H1 (cell line): ENCODE measurements at regions not wholly inside any gene's neighbourhood (a gene's known extent, or its start where the extent isn't known, plus 50 kb on each side); places are given as distances from the start of the nearest gene placed in this dataset.

Experiments used
- CTCF ChIA-PET: fragments of 300-600 bp; sonication (Branson Sonifier 250); formaldehyde crosslinking; loops from one replicate; lab custom pipeline; 2021; ENCODE audit not compliant: partially characterized antibody; lab: Charles Lee
- POLR2A ChIA-PET: fragments of 300-600 bp; sonication (Branson Sonifier 250); formaldehyde crosslinking; loops from one replicate; lab custom pipeline; 2021; ENCODE audit warnings: inconsistent platforms; ENCODE audit not compliant: partially characterized antibody; lab: Charles Lee
- DNase-seq, 2 experiments: peaks; one replicate each; pipeline versions ENCODE4 v3.0.0 to v3.0.0-alpha.2; 2010 to 2022; ENCODE audit warnings: low spot score in 2 of 2, low read depth in 1 of 2, mixed read lengths in 1 of 2
- FAIRE-seq: peaks from 2 replicates; lab custom pipeline; 2011; peaks lifted over from hg19 to GRCh38; lab: Jason Lieb, UNC
- H2AFZ ChIP-seq: 2 replicates; pipeline ENCODE4 v1.8.1; 2012; ENCODE audit warnings: low read length, inconsistent platforms
- H2AK5ac ChIP-seq: 2 replicates; pipeline ENCODE4 v1.6.1; 2013; ENCODE audit warnings: low read depth, low read length
- H2BK120ac ChIP-seq: replicated peaks from 2 replicates; pipeline ENCODE3; 2013; ENCODE audit warnings: low read depth, low read length, inconsistent platforms
- H2BK12ac ChIP-seq: 2 replicates; pipeline ENCODE4 v1.6.1; 2013; ENCODE audit warnings: low read depth, low read length
- H2BK15ac ChIP-seq: 2 replicates; pipeline ENCODE4 v1.6.1; 2013; ENCODE audit warnings: low read length
- H2BK20ac ChIP-seq: 2 replicates; pipeline ENCODE4 v1.6.1; 2013; ENCODE audit warnings: low read length
- H2BK5ac ChIP-seq: 2 replicates; pipeline ENCODE4 v1.6.1; 2013; ENCODE audit warnings: low read depth, low read length
- H3K14ac ChIP-seq: 2 replicates; pipeline ENCODE4 v1.6.1; 2013; ENCODE audit warnings: inconsistent platforms; ENCODE audit not compliant: insufficient read length
- H3K18ac ChIP-seq: 2 replicates; pipeline ENCODE4 v1.6.1; 2013; ENCODE audit warnings: low read length; ENCODE audit errors: extremely low read depth
- H3K23ac ChIP-seq: 2 replicates; pipeline ENCODE4 v1.6.1; 2013; ENCODE audit warnings: inconsistent platforms; ENCODE audit not compliant: insufficient read length
- H3K23me2 ChIP-seq: 2 replicates; pipeline ENCODE4 v1.6.1; 2013; ENCODE audit warnings: low read depth, low read length
- H3K27ac ChIP-seq: 2 replicates; pipeline ENCODE4 v1.6.1; 2011; ENCODE audit warnings: low read depth, low read length, inconsistent platforms
- H3K27me3 ChIP-seq, 4 experiments: replicated peaks in 1 of 4; 1 replicate in 1 of 4; 2 replicates in 3 of 4; pipeline versions ENCODE4 v1.6.1 to v1.8.1; 2011 to 2013; ENCODE audit warnings: low read length in 3 of 4, mild to moderate bottlenecking in 3 of 4, inconsistent platforms in 2 of 4, mixed read lengths in 2 of 4, moderate library complexity in 1 of 4; ENCODE audit not compliant: control insufficient read depth in 3 of 4, insufficient read depth in 3 of 4; ENCODE audit errors: extremely low read depth in 1 of 4
- H3K36me3 ChIP-seq, 4 experiments: 2 replicates each; pipeline versions ENCODE4 v1.6.1 to v1.8.1; 2011 to 2013; ENCODE audit warnings: mild to moderate bottlenecking in 4 of 4, low read length in 3 of 4, moderate library complexity in 2 of 4, control low read depth in 1 of 4, inconsistent platforms in 1 of 4; ENCODE audit not compliant: insufficient read depth in 4 of 4, control insufficient read depth in 2 of 4
- H3K4ac ChIP-seq: replicated peaks from 2 replicates; pipeline ENCODE3; 2013; ENCODE audit warnings: low read length, low read depth, mixed read lengths, inconsistent platforms; ENCODE audit not compliant: insufficient read length
- H3K4me1 ChIP-seq, 4 experiments: replicated peaks in 1 of 4; 1 replicate in 1 of 4; 2 replicates in 3 of 4; pipeline versions ENCODE4 v1.6.1 to v1.8.1; 2011 to 2013; ENCODE audit warnings: low read length in 3 of 4, inconsistent platforms in 2 of 4, mixed read lengths in 1 of 4; ENCODE audit not compliant: insufficient read depth in 4 of 4, control insufficient read depth in 3 of 4
- H3K4me2 ChIP-seq, 2 experiments: 2 replicates each; pipeline versions ENCODE4 v1.6.1 to v1.8.1; 2011 to 2013; ENCODE audit warnings: low read depth in 2 of 2, low read length in 2 of 2, control low read depth in 1 of 2, inconsistent platforms in 1 of 2, mild to moderate bottlenecking in 1 of 2; ENCODE audit not compliant: insufficient read depth in 1 of 2
- H3K4me3 ChIP-seq, 4 experiments: fragments of 200-600, 300-600 bp in 1 of 4; sonication (generic), shearing (Covaris generic), sonication (Bioruptor Twin) in 1 of 4; 2 replicates each; pipeline versions ENCODE4 v1.5.1 to v1.8.1; 2011 to 2016; ENCODE audit warnings: low read length in 4 of 4, low read depth in 3 of 4, control low read depth in 2 of 4, inconsistent platforms in 2 of 4, mild to moderate bottlenecking in 2 of 4, mixed read lengths in 1 of 4, moderate library complexity in 1 of 4; ENCODE audit not compliant: insufficient read depth in 2 of 4; ENCODE audit errors: extremely low read depth in 1 of 4
- H3K56ac ChIP-seq: replicated peaks from 2 replicates; pipeline ENCODE3; 2013; ENCODE audit warnings: low read depth, mild to moderate bottlenecking, mixed read lengths, low read length, inconsistent platforms; ENCODE audit not compliant: insufficient read length
- H3K79me1 ChIP-seq: 2 replicates; pipeline ENCODE4 v1.6.1; 2013; ENCODE audit warnings: low read depth, low read length, control low read depth
- H3K79me2 ChIP-seq, 2 experiments: 2 replicates each; pipeline versions ENCODE4 v1.6.1 to v1.8.1; 2012 to 2013; ENCODE audit warnings: low read length in 2 of 2, mild to moderate bottlenecking in 2 of 2, inconsistent platforms in 1 of 2; ENCODE audit not compliant: insufficient read depth in 2 of 2, control insufficient read depth in 1 of 2
- H3K9ac ChIP-seq, 4 experiments: replicated peaks in 1 of 4; 1 replicate in 1 of 4; 2 replicates in 3 of 4; pipeline versions ENCODE4 v1.6.1 to v1.8.1; 2011 to 2013; ENCODE audit warnings: low read depth in 3 of 4, low read length in 3 of 4, control low read depth in 2 of 4, mild to moderate bottlenecking in 2 of 4, moderate library complexity in 2 of 4, inconsistent platforms in 1 of 4; ENCODE audit errors: extremely low read depth in 1 of 4
- H3K9me3 ChIP-seq, 2 experiments: 2 replicates each; pipeline versions ENCODE4 v1.6.1 to v1.8.1; 2012 to 2013; ENCODE audit warnings: mild to moderate bottlenecking in 2 of 2, moderate library complexity in 2 of 2, control low read depth in 1 of 2, inconsistent platforms in 1 of 2, low read depth in 1 of 2, low read length in 1 of 2, mixed read lengths in 1 of 2; ENCODE audit not compliant: insufficient read depth in 2 of 2
- H4K20me1 ChIP-seq, 2 experiments: replicated peaks in 1 of 2; 2 replicates each; pipeline versions ENCODE3 to v1.8.1; 2011 to 2013; ENCODE audit warnings: inconsistent platforms in 2 of 2, low read length in 2 of 2, mild to moderate bottlenecking in 1 of 2; ENCODE audit not compliant: insufficient read depth in 2 of 2, control insufficient read depth in 1 of 2
- H4K5ac ChIP-seq: 2 replicates; pipeline ENCODE4 v1.6.1; 2013; ENCODE audit warnings: low read length, low read depth, mixed read lengths, inconsistent platforms; ENCODE audit not compliant: insufficient read length
- H4K8ac ChIP-seq: 2 replicates; pipeline ENCODE4 v1.8.0; 2013; ENCODE audit warnings: mild to moderate bottlenecking, moderate library complexity, low read length, inconsistent platforms; ENCODE audit not compliant: insufficient read depth; ENCODE audit errors: extremely low read depth
- H4K91ac ChIP-seq: replicated peaks from 2 replicates; pipeline ENCODE3; 2013; ENCODE audit warnings: low read length, mixed read lengths, inconsistent platforms; ENCODE audit not compliant: insufficient read length
- ATF3 ChIP-seq: IDR thresholded peaks from 2 replicates; pipeline ENCODE4 v1.6.1; 2011; ENCODE audit warnings: low read depth, mild to moderate bottlenecking, low read length; ENCODE audit not compliant: insufficient read depth
- BRCA1 ChIP-seq: IDR thresholded peaks from 2 replicates; pipeline ENCODE4 v1.6.1; 2012; ENCODE audit warnings: low read depth, low read length, improper control_type of control experiment
- CBX8 ChIP-seq: fragments of 300-800, 300-1000 bp; sonication (generic); IDR thresholded peaks from 2 replicates; pipeline ENCODE4 v1.7.1; 2016; ENCODE audit warnings: low read depth, low read length, borderline replicate concordance
- CEBPB ChIP-seq: IDR thresholded peaks from 2 replicates; pipeline ENCODE4 v1.6.1; 2012; ENCODE audit warnings: low read depth, low read length
- CHD2 ChIP-seq: IDR thresholded peaks from 2 replicates; pipeline ENCODE4 v1.6.1; 2012; ENCODE audit warnings: low read length, improper control_type of control experiment
- E2F6 ChIP-seq: IDR thresholded peaks from 2 replicates; pipeline ENCODE4 v1.6.1; 2012; ENCODE audit warnings: inconsistent platforms
- FOSL1 ChIP-seq: IDR thresholded peaks from 2 replicates; pipeline ENCODE4 v1.6.1; 2011; ENCODE audit warnings: mild to moderate bottlenecking, low read depth, low read length, moderate library complexity; ENCODE audit not compliant: insufficient read depth
- JUN ChIP-seq: IDR thresholded peaks from 2 replicates; pipeline ENCODE4 v1.6.1; 2011; ENCODE audit warnings: low read depth, mild to moderate bottlenecking, improper control_type of control experiment, low read length
- KDM4A ChIP-seq: IDR thresholded peaks from one replicate; pipeline ENCODE4 v1.7.1; 2012; ENCODE audit warnings: low read depth, mild to moderate bottlenecking, moderate library complexity, low read length, inconsistent platforms; ENCODE audit not compliant: severe bottlenecking
- RAD21 ChIP-seq, 2 experiments: IDR thresholded peaks in 1 of 2; conservative IDR thresholded peaks in 1 of 2; 2 replicates each; pipeline ENCODE4 v1.6.1; 2011; ENCODE audit warnings: low read depth in 2 of 2, low read length in 2 of 2, improper control_type of control experiment in 1 of 2, inconsistent platforms in 1 of 2, mild to moderate bottlenecking in 1 of 2, moderate library complexity in 1 of 2
- SIN3A ChIP-seq, 2 experiments: IDR thresholded peaks in 1 of 2; conservative IDR thresholded peaks in 1 of 2; 2 replicates each; pipeline ENCODE4 v1.6.1; 2011 to 2012; ENCODE audit warnings: low read length in 2 of 2, improper control_type of control experiment in 1 of 2, low read depth in 1 of 2, mild to moderate bottlenecking in 1 of 2
- SP1 ChIP-seq: IDR thresholded peaks from 2 replicates; pipeline ENCODE4 v1.6.1; 2011; ENCODE audit warnings: low read depth, low read length
- TAF7 ChIP-seq: optimal IDR thresholded peaks from 2 replicates; pipeline ENCODE3; 2011; ENCODE audit warnings: low read depth, mild to moderate bottlenecking, inconsistent platforms, low read length, moderate library complexity, borderline replicate concordance
- TBP ChIP-seq: IDR thresholded peaks from 2 replicates; pipeline ENCODE4 v1.6.1; 2011; ENCODE audit warnings: low read depth, low read length, improper control_type of control experiment
- TEAD4 ChIP-seq: IDR thresholded peaks from 2 replicates; pipeline ENCODE4 v1.6.1; 2012; ENCODE audit warnings: low read depth, low read length, inconsistent platforms, mixed read lengths

GRCh38 chr4:91961504-91961903 is 342.3 kb upstream of the GRID2 start:
- no peaks in the 10 kb centered on the region for H3K9me3 ChIP-seq
- no peak overlapping the region for H2AK5ac ChIP-seq
- H2BK120ac ChIP-seq, result no peak overlapping the region
- H2BK12ac ChIP-seq, result 0 out of 2 replicates have a peak overlapping the region, but pooled peaks have one; percentile 6
- H3K4ac ChIP-seq, result no peak overlapping the region
- H3K23ac ChIP-seq, result no peak overlapping the region
- no peak overlapping the region for H4K8ac ChIP-seq
- H4K5ac ChIP-seq, result no peak overlapping the region
- no peak overlapping the region for H3K4me3 ChIP-seq
- H3K14ac ChIP-seq, result no peak overlapping the region
- POLR2A ChIA-PET, result no interaction called here
- TF ChIP-seq CBX8, result no peak
- no peak for TF ChIP-seq TAF7
- no peak for TF ChIP-seq TBP
- no peak for TF ChIP-seq KDM4A
- TF ChIP-seq JUN, result no peak
- TF ChIP-seq CEBPB, result no peak
- TF ChIP-seq E2F6, result no peak
- TF ChIP-seq RAD21 (IDR thresholded peaks at IDR 0.05 in 1 of 2, conservative IDR thresholded peaks at IDR 0.05 in 1 of 2; ENCODE audit: low read depth in 2 of 2, low read length in 2 of 2), result no peak
- TF ChIP-seq BRCA1, result no peak
- TF ChIP-seq FOSL1, result no peak
- TF ChIP-seq ATF3, result no peak
- TF ChIP-seq TEAD4, result no peak
- no peak for TF ChIP-seq CHD2
- TF ChIP-seq SP1, result no peak
- no peak for TF ChIP-seq SIN3A (conservative IDR thresholded peaks at IDR 0.05 in 1 of 2, IDR thresholded peaks at IDR 0.05 in 1 of 2; ENCODE audit: low read depth in 1 of 2, low read length in 2 of 2)
- TF ChIP-seq, all 59 proteins: peak for 0
- no peaks in the 10 kb centered on the region for H3K23me2 ChIP-seq
- 0 out of 2 replicates have a peak overlapping the region, but pooled peaks have one; percentile 67 for H2AFZ ChIP-seq
- no peak overlapping the region for H3K9ac ChIP-seq
- no peak overlapping the region for H3K56ac ChIP-seq
- no peaks in the 10 kb centered on the region for H3K79me1 ChIP-seq
- no peak overlapping the region for H3K18ac ChIP-seq
- no peak overlapping the region for H3K27ac ChIP-seq
- H3K79me2 ChIP-seq, result no peaks in the 10 kb centered on the region
- H3K4me1 ChIP-seq, result peaks cover 0 to 5% (median 1%) of the 10 kb centered on the region in 4 experiments; a peak in 2 of 7 replicates
- no peak overlapping the region for H2BK20ac ChIP-seq
- CTCF ChIA-PET, result no interaction called here
- H3K36me3 ChIP-seq, result no peaks in the 10 kb centered on the region
- H4K91ac ChIP-seq, result no peak overlapping the region
- FAIRE-seq, result no peak
- no peak overlapping the region for H2BK15ac ChIP-seq
- no peak overlapping the region for H3K4me2 ChIP-seq
- DNase-seq, result no peak
- no peak overlapping the region for H2BK5ac ChIP-seq
- H3K27me3 ChIP-seq, result no peaks in the 10 kb centered on the region
- no peaks in the 10 kb centered on the region for H4K20me1 ChIP-seq
